ENCODE measurements at regions not wholly inside any gene's neighbourhood (a gene's known extent, or its start where the extent isn't known, plus 50 kb on each side); places are given as distances from the start of the nearest gene placed in this dataset.
"Not testable (repeated sequence)": the region's sequence is repeated elsewhere in the genome, so short reads cannot be mapped to it uniquely, and the experiment has no call there.

DNA sequence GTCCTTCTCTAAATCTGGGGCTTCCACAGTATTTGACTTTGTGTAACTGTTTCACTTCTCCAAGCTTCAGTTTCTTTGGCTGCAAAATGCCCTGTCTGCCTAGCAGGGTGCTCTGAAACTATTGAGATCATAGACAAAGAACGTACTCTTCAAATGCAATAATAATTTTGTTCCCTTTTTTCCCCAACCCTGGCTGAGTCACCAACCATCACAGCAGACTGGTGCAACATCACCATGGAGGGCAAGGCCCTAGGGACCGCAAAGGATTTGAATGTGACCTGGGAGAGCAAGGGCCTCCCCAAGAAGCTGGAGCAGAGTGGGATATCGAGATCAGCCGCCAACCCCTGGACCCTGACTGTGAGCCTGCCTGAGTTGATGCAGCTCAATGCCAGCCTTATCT lies 115.0 kb downstream of the FCRL5 start:
- no peaks in the 10 kb centered on the region for H3K9me3 ChIP-seq (ENCODE audit: control insufficient read depth in 2 of 2, low read length in 2 of 2)
- H3K9ac ChIP-seq (ENCODE audit: low read length in 2 of 2) = no peak overlapping the region
- no peaks in the 10 kb centered on the region for H3K27me3 ChIP-seq (ENCODE audit: control insufficient read depth in 1 of 2, insufficient read depth in 2 of 2, low read length in 2 of 2)
- H3K27ac ChIP-seq (ENCODE audit: low read length) = no peak overlapping the region
- no peaks in the 10 kb centered on the region for H3K36me3 ChIP-seq (ENCODE audit: control insufficient read depth in 2 of 2, insufficient read depth in 2 of 2, low read length in 2 of 2)
- H3K4me3 ChIP-seq (ENCODE audit: low read length in 2 of 2) = no peak overlapping the region
- H3K4me1 ChIP-seq (ENCODE audit: control insufficient read depth, insufficient read depth, low read length) = no peaks in the 10 kb centered on the region

DNA sequence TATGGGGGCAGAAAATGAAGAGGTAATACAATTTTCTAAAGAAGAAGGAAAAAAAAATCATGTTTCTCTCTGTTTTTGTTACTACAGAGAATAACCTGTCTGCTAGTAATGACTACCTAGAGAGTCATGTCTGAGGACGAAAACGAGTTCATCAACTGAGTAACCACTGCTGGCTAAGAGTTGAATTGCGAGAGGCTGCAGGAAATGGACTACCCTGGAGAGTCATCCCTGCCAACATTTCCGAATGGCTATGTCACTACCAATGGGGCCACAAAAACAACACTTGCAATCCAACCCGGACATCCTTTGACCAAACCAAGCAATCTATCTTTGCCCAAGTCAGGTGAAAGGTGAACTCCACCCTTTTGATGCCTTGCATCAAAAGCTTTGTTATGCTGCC lies 120.6 kb downstream of the FCRL5 start:
- Histone ChIP-seq H3K36me3 (ENCODE audit: control insufficient read depth in 2 of 2, insufficient read depth in 2 of 2, low read length in 2 of 2) (no peaks in the 10 kb centered on the region), H3K27me3 (ENCODE audit: control insufficient read depth in 1 of 2, insufficient read depth in 2 of 2, low read length in 2 of 2) (no peaks in the 10 kb centered on the region), H3K4me3 (ENCODE audit: low read length in 2 of 2) (no peak overlapping the region), H3K27ac (ENCODE audit: low read length) (no peak overlapping the region), H3K9me3 (ENCODE audit: control insufficient read depth in 2 of 2, low read length in 2 of 2) (no peaks in the 10 kb centered on the region), H3K4me1 (ENCODE audit: control insufficient read depth, insufficient read depth, low read length) (no peaks in the 10 kb centered on the region), H3K9ac (ENCODE audit: low read length in 2 of 2) (no peak overlapping the region)

DNA sequence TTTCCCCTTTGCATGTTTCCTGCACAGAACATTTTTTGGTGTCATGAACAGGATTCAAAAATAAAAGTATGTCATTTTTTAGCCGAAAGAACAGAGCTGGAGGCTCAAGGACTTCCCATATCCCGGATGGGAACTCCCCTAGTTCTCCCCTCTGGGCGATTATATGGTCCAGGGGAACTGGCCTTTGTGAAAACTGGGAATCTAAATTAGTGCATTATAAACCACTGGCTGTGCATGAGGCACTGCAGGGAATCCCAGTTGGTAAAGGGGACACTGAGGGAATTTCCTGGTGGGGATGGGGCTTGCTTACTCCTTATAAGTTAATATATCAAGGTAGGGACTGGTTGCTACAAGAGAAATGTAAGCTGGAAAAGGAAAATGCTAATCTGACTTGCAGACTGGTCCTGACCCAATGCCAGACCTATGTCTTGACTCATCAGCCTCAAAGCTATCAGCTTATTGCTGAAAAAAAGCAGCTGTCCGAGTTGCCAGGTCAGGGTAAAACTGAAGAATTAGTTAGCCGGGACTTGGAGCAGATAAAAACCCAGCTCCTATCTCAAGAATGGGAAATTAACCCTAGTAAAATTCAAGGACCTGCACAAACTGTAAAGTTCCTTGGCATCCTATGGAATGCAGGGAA lies 122.6 kb downstream of the FCRL5 start:
- Histone ChIP-seq H3K4me3 (ENCODE audit: low read length in 2 of 2) (no peak overlapping the region), H3K27me3 (ENCODE audit: control insufficient read depth in 1 of 2, insufficient read depth in 2 of 2, low read length in 2 of 2) (no peaks in the 10 kb centered on the region), H3K27ac (ENCODE audit: low read length) (no peak overlapping the region), H3K9me3 (ENCODE audit: control insufficient read depth in 2 of 2, low read length in 2 of 2) (no peaks in the 10 kb centered on the region), H3K4me1 (ENCODE audit: control insufficient read depth, insufficient read depth, low read length) (no peaks in the 10 kb centered on the region), H3K9ac (ENCODE audit: low read length in 2 of 2) (no peak overlapping the region), H3K36me3 (ENCODE audit: control insufficient read depth in 2 of 2, insufficient read depth in 2 of 2, low read length in 2 of 2) (no peaks in the 10 kb centered on the region)

DNA sequence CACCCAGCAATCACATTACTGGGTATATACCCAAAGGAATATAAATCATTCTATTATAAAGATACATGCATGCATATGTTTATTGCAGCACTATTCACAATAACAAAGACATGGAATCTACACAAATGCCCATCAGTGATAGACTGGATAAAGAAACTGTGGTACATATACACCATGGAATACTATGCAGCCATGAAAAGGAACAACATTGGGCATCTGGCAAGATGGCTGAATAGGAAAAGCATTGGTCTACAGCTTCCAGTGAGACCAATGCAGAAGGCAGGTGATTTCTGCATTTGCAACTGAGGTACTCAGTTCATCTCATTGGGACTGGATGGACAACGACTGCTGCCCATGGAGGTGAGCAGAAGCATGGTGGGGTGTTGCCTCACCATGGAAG lies 128.6 kb downstream of the FCRL5 start:
- not testable (repeated sequence) for H3K36me3 ChIP-seq (ENCODE audit: control insufficient read depth in 2 of 2, insufficient read depth in 2 of 2, low read length in 2 of 2); H3K27ac ChIP-seq (ENCODE audit: low read length); H3K27me3 ChIP-seq (ENCODE audit: control insufficient read depth in 1 of 2, insufficient read depth in 2 of 2, low read length in 2 of 2); H3K9me3 ChIP-seq (ENCODE audit: control insufficient read depth in 2 of 2, low read length in 2 of 2); H3K9ac ChIP-seq (ENCODE audit: low read length in 2 of 2); H3K4me3 ChIP-seq (ENCODE audit: low read length in 2 of 2); H3K4me1 ChIP-seq (ENCODE audit: control insufficient read depth, insufficient read depth, low read length)

DNA sequence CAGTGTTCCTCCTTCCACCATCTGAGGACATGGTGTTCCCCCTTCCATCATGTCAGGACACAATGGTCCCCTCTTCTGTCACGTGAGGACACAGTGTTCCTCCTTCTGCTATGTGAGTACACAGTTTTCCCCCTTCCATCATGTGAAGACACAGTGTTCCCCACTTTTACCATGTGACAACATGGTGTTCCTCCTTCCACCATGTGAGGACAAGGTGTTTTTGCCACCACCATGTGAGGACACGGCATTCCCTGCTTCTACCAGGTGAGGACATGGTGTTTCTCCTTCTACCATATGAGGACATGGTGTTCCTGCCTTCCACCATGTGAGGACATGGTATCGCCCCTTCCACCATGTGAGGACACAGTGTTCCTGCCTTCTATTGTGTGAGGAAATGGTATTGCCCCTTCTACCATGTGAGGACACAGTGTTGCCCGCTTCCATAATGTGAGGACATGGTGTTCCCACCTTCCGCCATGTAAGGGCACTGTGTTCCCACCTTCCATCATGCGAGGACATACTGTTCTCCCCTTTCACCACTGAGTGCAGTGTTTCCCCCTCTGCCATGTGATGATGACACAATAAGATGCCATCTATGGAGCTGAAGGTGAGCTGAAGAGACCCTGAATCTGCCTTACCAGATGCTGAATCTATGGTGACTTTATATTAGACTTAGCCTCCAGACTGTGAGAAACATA lies 132.3 kb downstream of the FCRL5 start:
- H3K36me3 ChIP-seq (ENCODE audit: control insufficient read depth in 2 of 2, insufficient read depth in 2 of 2, low read length in 2 of 2) = no peaks in the 10 kb centered on the region
- H3K4me1 ChIP-seq (ENCODE audit: control insufficient read depth, insufficient read depth, low read length) = no peaks in the 10 kb centered on the region
- H3K9me3 ChIP-seq (ENCODE audit: control insufficient read depth in 2 of 2, low read length in 2 of 2) = no peaks in the 10 kb centered on the region
- no peak overlapping the region for H3K9ac ChIP-seq (ENCODE audit: low read length in 2 of 2)
- H3K27me3 ChIP-seq (ENCODE audit: control insufficient read depth in 1 of 2, insufficient read depth in 2 of 2, low read length in 2 of 2) = no peaks in the 10 kb centered on the region
- no peak overlapping the region for H3K27ac ChIP-seq (ENCODE audit: low read length)
- H3K4me3 ChIP-seq (ENCODE audit: low read length in 2 of 2) = no peak overlapping the region

DNA sequence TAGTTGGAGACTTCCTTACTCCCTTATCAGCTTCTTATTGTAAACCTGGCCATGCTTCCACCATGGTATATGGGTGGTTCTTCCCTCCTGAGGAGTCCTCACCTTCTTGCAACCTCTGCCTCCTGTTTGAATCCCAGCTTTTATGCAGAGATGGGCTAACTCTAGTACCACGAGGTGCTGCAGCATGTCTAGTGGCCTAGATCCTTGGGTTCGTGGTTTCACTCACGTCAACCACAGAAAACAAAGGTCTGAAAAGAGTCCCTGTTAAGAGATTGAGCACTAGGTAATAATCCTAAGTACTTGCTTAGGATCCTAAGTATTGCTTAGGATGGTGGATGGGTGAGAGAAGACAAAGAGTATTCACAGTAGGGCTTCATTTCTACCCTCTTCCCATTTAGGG lies 133.7 kb downstream of the FCRL5 start:
- no peaks in the 10 kb centered on the region for H3K4me1 ChIP-seq (ENCODE audit: control insufficient read depth, insufficient read depth, low read length)
- H3K36me3 ChIP-seq (ENCODE audit: control insufficient read depth in 2 of 2, insufficient read depth in 2 of 2, low read length in 2 of 2) = no peaks in the 10 kb centered on the region
- H3K9me3 ChIP-seq (ENCODE audit: control insufficient read depth in 2 of 2, low read length in 2 of 2) = no peaks in the 10 kb centered on the region
- no peak overlapping the region for H3K27ac ChIP-seq (ENCODE audit: low read length)
- H3K9ac ChIP-seq (ENCODE audit: low read length in 2 of 2) = no peak overlapping the region
- H3K4me3 ChIP-seq (ENCODE audit: low read length in 2 of 2) = no peak overlapping the region
- no peaks in the 10 kb centered on the region for H3K27me3 ChIP-seq (ENCODE audit: control insufficient read depth in 1 of 2, insufficient read depth in 2 of 2, low read length in 2 of 2)

DNA sequence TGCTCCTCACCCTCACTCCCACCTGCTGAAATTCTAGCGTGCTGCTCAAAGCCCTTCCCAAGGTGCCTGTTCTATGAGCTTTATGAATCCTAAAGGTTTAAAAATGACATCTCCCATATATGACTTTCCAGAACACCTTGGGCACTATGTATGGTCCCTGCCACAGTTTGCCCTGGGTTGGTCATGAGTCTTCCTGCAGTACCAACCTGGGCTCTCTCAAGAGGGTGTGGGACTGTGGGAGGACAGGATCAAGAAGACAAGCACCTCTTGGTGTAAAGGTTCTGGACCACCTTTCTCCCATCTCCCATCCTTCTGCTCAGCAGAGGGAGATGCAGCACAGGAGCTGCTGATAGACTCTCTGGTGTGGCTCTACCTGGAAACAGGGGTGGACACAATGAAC lies 134.1 kb downstream of the FCRL5 start:
- Histone ChIP-seq H3K27me3 (ENCODE audit: control insufficient read depth in 1 of 2, insufficient read depth in 2 of 2, low read length in 2 of 2) (no peaks in the 10 kb centered on the region), H3K27ac (ENCODE audit: low read length) (no peak overlapping the region), H3K9ac (ENCODE audit: low read length in 2 of 2) (no peak overlapping the region), H3K9me3 (ENCODE audit: control insufficient read depth in 2 of 2, low read length in 2 of 2) (no peaks in the 10 kb centered on the region), H3K4me1 (ENCODE audit: control insufficient read depth, insufficient read depth, low read length) (no peaks in the 10 kb centered on the region), H3K36me3 (ENCODE audit: control insufficient read depth in 2 of 2, insufficient read depth in 2 of 2, low read length in 2 of 2) (no peaks in the 10 kb centered on the region), H3K4me3 (ENCODE audit: low read length in 2 of 2) (no peak overlapping the region)

DNA sequence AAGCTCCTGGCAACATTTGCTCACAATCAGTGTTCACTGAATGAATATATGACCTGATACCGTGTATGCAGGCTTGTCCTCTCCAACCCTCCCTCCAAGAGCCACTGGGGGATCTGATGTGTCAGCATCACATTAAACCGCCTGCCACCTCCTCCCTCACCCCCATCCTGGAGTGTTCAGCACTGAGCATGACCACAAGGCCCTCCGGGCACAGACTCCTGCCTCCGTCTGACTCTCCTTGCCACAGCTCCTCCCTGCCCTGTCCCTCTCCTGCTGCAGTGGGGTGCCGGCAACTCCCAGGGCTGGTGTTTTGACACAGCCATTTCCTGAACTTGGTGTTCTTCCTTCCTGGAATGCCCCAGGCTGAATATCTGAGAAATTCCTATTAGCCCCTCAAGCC lies 136.7 kb downstream of the FCRL5 start:
- Histone ChIP-seq H3K4me3 (ENCODE audit: low read length in 2 of 2) (no peak overlapping the region), H3K4me1 (ENCODE audit: control insufficient read depth, insufficient read depth, low read length) (no peaks in the 10 kb centered on the region), H3K36me3 (ENCODE audit: control insufficient read depth in 2 of 2, insufficient read depth in 2 of 2, low read length in 2 of 2) (no peaks in the 10 kb centered on the region), H3K9ac (ENCODE audit: low read length in 2 of 2) (no peak overlapping the region), H3K9me3 (ENCODE audit: control insufficient read depth in 2 of 2, low read length in 2 of 2) (no peaks in the 10 kb centered on the region), H3K27ac (ENCODE audit: low read length) (no peak overlapping the region), H3K27me3 (ENCODE audit: control insufficient read depth in 1 of 2, insufficient read depth in 2 of 2, low read length in 2 of 2) (no peaks in the 10 kb centered on the region)

DNA sequence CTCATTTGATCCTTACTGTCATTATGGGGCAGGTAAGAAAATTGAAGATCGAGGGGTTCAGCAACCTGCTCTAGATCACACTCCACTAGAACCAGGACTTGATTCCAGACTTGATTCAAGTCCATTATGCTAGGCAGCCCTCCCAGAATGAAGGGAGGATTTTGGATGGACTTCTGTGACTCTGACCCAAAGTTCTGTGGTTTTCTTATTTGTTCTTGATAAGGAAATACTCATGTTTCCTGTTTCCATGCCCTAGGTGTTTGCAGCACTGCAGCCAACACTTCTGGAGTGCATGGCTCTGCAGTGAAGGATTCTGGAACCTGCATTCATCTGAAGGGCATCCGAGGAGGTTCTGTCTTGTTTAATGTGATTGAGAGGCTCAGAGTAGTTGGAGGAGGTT lies 140.0 kb downstream of the FCRL5 start:
- Histone ChIP-seq H3K9me3 (ENCODE audit: control insufficient read depth in 2 of 2, low read length in 2 of 2) (no peaks in the 10 kb centered on the region), H3K27ac (ENCODE audit: low read length) (no peak overlapping the region), H3K9ac (ENCODE audit: low read length in 2 of 2) (no peak overlapping the region), H3K36me3 (ENCODE audit: control insufficient read depth in 2 of 2, insufficient read depth in 2 of 2, low read length in 2 of 2) (no peaks in the 10 kb centered on the region), H3K4me3 (ENCODE audit: low read length in 2 of 2) (no peak overlapping the region), H3K4me1 (ENCODE audit: control insufficient read depth, insufficient read depth, low read length) (no peaks in the 10 kb centered on the region), H3K27me3 (ENCODE audit: control insufficient read depth in 1 of 2, insufficient read depth in 2 of 2, low read length in 2 of 2) (no peaks in the 10 kb centered on the region)

DNA sequence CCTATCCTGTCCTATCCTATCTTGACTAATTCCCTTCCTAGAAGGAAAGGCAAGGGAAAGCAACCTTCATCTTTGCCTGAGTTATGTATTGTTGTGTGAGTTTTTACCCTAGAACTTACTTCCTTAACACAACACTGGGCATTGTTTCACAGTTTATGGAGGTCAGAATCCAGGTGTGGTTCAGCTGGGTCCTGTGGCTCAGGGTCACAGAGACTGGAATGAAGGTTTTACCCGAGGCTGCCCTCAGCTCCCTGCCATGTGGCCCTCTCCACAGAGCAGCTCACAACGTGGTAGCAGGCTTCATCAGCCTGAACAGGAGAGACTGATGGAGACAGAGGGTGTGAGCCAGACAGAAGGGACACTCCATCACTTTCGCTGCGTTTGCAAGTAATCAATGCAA lies 140.5 kb downstream of the FCRL5 start:
- Histone ChIP-seq H3K9ac (ENCODE audit: low read length in 2 of 2) (no peak overlapping the region), H3K9me3 (ENCODE audit: control insufficient read depth in 2 of 2, low read length in 2 of 2) (no peaks in the 10 kb centered on the region), H3K27me3 (ENCODE audit: control insufficient read depth in 1 of 2, insufficient read depth in 2 of 2, low read length in 2 of 2) (no peaks in the 10 kb centered on the region), H3K36me3 (ENCODE audit: control insufficient read depth in 2 of 2, insufficient read depth in 2 of 2, low read length in 2 of 2) (no peaks in the 10 kb centered on the region), H3K27ac (ENCODE audit: low read length) (no peak overlapping the region), H3K4me1 (ENCODE audit: control insufficient read depth, insufficient read depth, low read length) (no peaks in the 10 kb centered on the region), H3K4me3 (ENCODE audit: low read length in 2 of 2) (no peak overlapping the region)

DNA sequence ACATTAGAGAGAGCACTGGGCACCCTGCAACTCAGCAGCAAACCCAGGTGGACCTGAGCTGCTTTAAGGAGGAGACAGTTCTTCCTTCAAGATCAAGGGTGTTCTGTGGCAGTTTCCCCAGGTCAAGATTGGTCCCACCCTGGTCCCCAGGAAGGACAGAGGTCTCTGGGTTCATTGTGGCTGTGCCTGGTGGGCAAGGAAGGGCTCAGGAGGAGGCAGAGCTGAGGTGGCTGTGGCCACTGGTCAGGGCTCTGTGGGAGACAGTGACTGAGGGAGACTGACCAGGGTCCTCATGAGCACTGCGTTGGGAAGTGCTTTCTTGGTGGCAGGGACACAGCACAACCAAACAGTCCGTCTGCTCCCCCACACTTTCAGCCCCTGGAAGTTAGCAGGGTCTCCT lies 141.3 kb downstream of the FCRL5 start:
- Histone ChIP-seq H3K4me1 (ENCODE audit: control insufficient read depth, insufficient read depth, low read length) (no peaks in the 10 kb centered on the region), H3K4me3 (ENCODE audit: low read length in 2 of 2) (no peak overlapping the region), H3K27ac (ENCODE audit: low read length) (no peak overlapping the region), H3K27me3 (ENCODE audit: control insufficient read depth in 1 of 2, insufficient read depth in 2 of 2, low read length in 2 of 2) (no peaks in the 10 kb centered on the region), H3K9ac (ENCODE audit: low read length in 2 of 2) (no peak overlapping the region), H3K9me3 (ENCODE audit: control insufficient read depth in 2 of 2, low read length in 2 of 2) (no peaks in the 10 kb centered on the region), H3K36me3 (ENCODE audit: control insufficient read depth in 2 of 2, insufficient read depth in 2 of 2, low read length in 2 of 2) (no peaks in the 10 kb centered on the region)
